ENCODE measurements at regions not wholly inside any gene's neighbourhood (a gene's known extent, or its start where the extent isn't known, plus 50 kb on each side); places are given as distances from the start of the nearest gene placed in this dataset.

- TF ChIP-seq, protein P1, sequence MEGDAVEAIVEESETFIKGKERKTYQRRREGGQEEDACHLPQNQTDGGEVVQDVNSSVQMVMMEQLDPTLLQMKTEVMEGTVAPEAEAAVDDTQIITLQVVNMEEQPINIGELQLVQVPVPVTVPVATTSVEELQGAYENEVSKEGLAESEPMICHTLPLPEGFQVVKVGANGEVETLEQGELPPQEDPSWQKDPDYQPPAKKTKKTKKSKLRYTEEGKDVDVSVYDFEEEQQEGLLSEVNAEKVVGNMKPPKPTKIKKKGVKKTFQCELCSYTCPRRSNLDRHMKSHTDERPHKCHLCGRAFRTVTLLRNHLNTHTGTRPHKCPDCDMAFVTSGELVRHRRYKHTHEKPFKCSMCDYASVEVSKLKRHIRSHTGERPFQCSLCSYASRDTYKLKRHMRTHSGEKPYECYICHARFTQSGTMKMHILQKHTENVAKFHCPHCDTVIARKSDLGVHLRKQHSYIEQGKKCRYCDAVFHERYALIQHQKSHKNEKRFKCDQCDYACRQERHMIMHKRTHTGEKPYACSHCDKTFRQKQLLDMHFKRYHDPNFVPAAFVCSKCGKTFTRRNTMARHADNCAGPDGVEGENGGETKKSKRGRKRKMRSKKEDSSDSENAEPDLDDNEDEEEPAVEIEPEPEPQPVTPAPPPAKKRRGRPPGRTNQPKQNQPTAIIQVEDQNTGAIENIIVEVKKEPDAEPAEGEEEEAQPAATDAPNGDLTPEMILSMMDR (IDR thresholded peaks at IDR 0.05; ENCODE audit: low read depth, low read length), result no peak
- H3K4me3 ChIP-seq (replicated peaks in 1 of 2; ENCODE audit: low read depth in 2 of 2, low read length in 2 of 2), result no peak overlapping the region
- DNase-seq (ENCODE audit: low read depth in 2 of 2), result no peak
Observed at GRCh38 chr2:21607572-21607971, 483.8 kb downstream of the TDRD15 start.

DNA sequence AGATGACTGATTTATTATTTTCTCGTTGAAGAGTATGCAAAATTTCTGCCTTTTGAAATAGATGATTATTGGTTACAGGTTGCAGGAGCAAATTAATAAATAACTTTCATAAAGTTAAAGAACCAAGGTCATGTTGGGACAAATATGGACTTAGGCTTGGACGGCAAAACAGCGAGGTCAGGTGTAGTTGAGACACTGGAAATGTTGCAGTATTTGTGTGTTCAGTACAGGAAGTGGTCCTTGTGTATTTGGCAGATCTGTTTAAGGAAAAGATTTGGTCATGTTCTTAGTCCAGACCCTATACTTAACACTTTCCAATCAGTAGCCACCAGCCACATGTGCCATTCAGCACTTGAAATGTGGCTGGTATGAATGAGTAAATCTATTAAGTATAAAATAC lies 486.5 kb downstream of the TDRD15 start:
- H3K4me3 ChIP-seq (replicated peaks in 1 of 2; ENCODE audit: low read depth in 2 of 2, low read length in 2 of 2), result no peak overlapping the region
- TF ChIP-seq, protein P1 (IDR thresholded peaks at IDR 0.05; ENCODE audit: low read depth, low read length), result no peak
- no peak for DNase-seq (ENCODE audit: low read depth in 2 of 2)

- DNase-seq (ENCODE audit: low read depth in 2 of 2), result no peak
- TF ChIP-seq, protein P1 (IDR thresholded peaks at IDR 0.05; ENCODE audit: low read depth, low read length), result no peak
- no peak overlapping the region for H3K4me3 ChIP-seq (replicated peaks in 1 of 2; ENCODE audit: low read depth in 2 of 2, low read length in 2 of 2)
Observed at GRCh38 chr2:21617885-21618434, 494.2 kb downstream of the TDRD15 start.

DNA sequence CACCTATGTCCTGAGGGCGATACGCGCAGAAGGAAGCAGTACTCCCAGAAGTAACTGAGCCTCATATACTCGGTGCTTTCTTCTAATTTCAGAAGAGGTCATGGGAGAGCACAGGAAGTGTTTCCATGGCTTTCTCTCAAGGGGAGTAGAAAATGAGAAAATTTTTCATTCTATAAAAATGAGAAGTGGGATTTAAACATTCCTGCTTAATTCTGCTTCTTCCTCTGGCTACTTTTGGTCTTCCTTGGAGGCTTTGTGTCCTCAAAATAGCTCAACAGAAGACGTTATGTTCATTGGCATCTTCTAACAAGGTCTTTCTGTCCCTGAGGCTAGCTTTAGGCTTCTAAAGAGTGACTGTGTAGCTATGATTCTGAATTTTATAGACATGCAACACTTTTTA lies 497.0 kb downstream of the TDRD15 start:
- H3K4me3 ChIP-seq (replicated peaks in 1 of 2; ENCODE audit: low read depth in 2 of 2, low read length in 2 of 2), result no peak overlapping the region
- no peak for DNase-seq (ENCODE audit: low read depth in 2 of 2)
- TF ChIP-seq, protein P1 (IDR thresholded peaks at IDR 0.05; ENCODE audit: low read depth, low read length), result no peak

DNA sequence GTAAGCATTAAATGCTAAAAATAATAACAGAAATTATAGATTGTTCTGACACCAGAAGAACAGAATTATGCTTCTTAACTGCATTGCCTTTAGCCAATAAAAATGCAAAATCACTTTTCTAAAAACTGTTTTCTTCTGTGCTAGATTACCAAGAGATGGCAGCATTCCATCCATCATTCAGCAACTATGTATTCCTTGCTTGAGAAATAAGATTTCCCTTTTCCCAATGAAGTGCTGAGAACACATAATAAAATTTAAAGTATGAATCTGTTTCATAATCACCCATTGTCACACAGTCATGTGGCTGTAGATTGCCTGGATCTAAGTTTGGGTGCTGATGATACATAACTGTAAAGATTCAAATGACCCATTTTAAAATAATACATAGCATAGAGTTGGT lies 504.2 kb downstream of the TDRD15 start:
- TF ChIP-seq, protein P1 (IDR thresholded peaks at IDR 0.05; ENCODE audit: low read depth, low read length), result no peak
- no peak overlapping the region for H3K4me3 ChIP-seq (replicated peaks in 1 of 2; ENCODE audit: low read depth in 2 of 2, low read length in 2 of 2)
- DNase-seq (ENCODE audit: low read depth in 2 of 2), result no peak

DNA sequence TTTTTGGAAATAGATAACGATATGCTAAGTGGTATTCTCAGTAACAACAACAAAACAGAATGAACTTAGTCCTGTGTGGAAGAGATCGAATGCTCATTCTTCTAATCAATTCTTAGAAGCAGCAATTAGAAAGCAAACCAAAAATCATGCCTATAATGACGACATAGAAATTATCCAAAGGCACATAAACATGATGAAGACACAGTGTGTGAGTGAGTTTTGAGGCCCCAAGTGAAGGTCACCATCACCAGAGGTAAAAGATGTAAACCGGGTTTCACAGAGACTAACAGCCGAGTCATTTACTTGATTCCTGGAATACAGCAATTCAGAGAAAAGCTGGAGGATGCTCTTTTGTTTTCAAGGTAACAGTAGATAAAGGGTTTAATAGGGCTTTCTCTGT lies 509.2 kb downstream of the TDRD15 start:
- TF ChIP-seq, protein P1 (IDR thresholded peaks at IDR 0.05; ENCODE audit: low read depth, low read length), result no peak
- no peak for DNase-seq (ENCODE audit: low read depth in 2 of 2)
- no peak overlapping the region for H3K4me3 ChIP-seq (replicated peaks in 1 of 2; ENCODE audit: low read depth in 2 of 2, low read length in 2 of 2)

DNA sequence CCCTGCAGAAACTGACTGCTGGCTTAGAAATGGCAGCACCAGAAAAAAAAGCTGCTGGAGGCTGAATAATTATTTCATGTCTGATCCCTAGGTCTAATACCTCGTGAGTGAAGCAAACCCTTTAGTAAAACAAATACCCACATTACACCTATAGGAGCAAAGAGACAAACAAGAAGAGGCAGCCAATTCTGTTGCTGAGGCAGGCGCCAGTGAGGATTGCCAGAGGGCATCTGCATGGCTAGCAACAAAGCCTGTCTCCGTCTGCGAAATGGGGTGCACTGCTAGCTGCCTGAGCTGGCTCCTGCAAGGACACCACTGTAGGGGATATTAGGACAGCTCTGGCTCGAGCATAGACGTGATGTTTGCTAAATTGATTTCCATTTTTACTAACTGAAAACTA lies 509.7 kb downstream of the TDRD15 start:
- no peak overlapping the region for H3K4me3 ChIP-seq (replicated peaks in 1 of 2; ENCODE audit: low read depth in 2 of 2, low read length in 2 of 2)
- TF ChIP-seq, protein P1 (IDR thresholded peaks at IDR 0.05; ENCODE audit: low read depth, low read length), result no peak
- no peak for DNase-seq (ENCODE audit: low read depth in 2 of 2)

Measured in cardiac fibroblast (primary cell).